Panc1 (cell line): ENCODE measurements at regions not wholly inside any gene's neighbourhood (a gene's known extent, or its start where the extent isn't known, plus 50 kb on each side); places are given as distances from the start of the nearest gene placed in this dataset.

ENCODE experiments used
- ATAC-seq: fragments of 200-7000 bp; cut with Tn5 transposase; 2 replicates; pipeline ENCODE4 v1.9.1; 2020; ENCODE audit warnings: mild to moderate bottlenecking, moderate library complexity
- BruUV-seq: library from RNA; stranded (reverse); fragments of 400-500 nt; replicated peaks from 2 replicates; lab custom pipeline; 2021; lab: Mats Ljungman, UMichigan
- CTCF ChIA-PET: fragments of 300-600 bp; sonication (Branson Sonifier 250); formaldehyde crosslinking; loops from one replicate; lab custom pipeline; 2022; ENCODE audit warnings: antibody characterized with exemption; lab: Charles Lee
- POLR2A ChIA-PET: fragments of 300-600 bp; sonication (Branson Sonifier 250); formaldehyde crosslinking; loops from one replicate; lab custom pipeline; 2022; ENCODE audit warnings: antibody characterized with exemption; lab: Charles Lee
- DNase-seq: peaks from one replicate; pipeline ENCODE4 v3.0.0-alpha.2; 2010; ENCODE audit warnings: low read depth, low spot score
- H3K27ac ChIP-seq: 2 replicates; pipeline ENCODE4 v1.5.1; 2011; ENCODE audit warnings: mild to moderate bottlenecking, low read length, inconsistent platforms
- H3K27me3 ChIP-seq: fragments of 200-500 bp; sonication (Bioruptor generic); 2 replicates; pipeline ENCODE4 v1.6.0; 2014; ENCODE audit warnings: low read length, inconsistent platforms; ENCODE audit not compliant: control insufficient read depth, insufficient read depth
- H3K36me3 ChIP-seq: fragments of 200-500 bp; sonication (Bioruptor generic); 2 replicates; pipeline ENCODE4 v1.5.1; 2014; ENCODE audit warnings: inconsistent platforms, mild to moderate bottlenecking, low read length, moderate library complexity; ENCODE audit not compliant: control insufficient read depth, insufficient read depth
- H3K4me1 ChIP-seq: 2 replicates; pipeline ENCODE4 v1.5.1; 2011; ENCODE audit warnings: inconsistent platforms, mild to moderate bottlenecking, low read length, moderate library complexity; ENCODE audit not compliant: control insufficient read depth, insufficient read depth
- H3K4me3 ChIP-seq, 2 experiments: 2 replicates each; pipeline ENCODE4 v1.5.1; 2011 to 2012; ENCODE audit warnings: low read depth in 2 of 2, low read length in 2 of 2, mild to moderate bottlenecking in 2 of 2, inconsistent platforms in 1 of 2, moderate library complexity in 1 of 2
- H3K9me3 ChIP-seq: fragments of 200-500 bp; sonication (Bioruptor generic); 2 replicates; pipeline ENCODE4 v1.5.1; 2014; ENCODE audit warnings: low read depth, mild to moderate bottlenecking, inconsistent platforms, low read length, moderate library complexity; ENCODE audit not compliant: control insufficient read depth, insufficient read depth
- CTCF ChIP-seq: fragments of 450-650 bp; IDR thresholded peaks from 2 replicates; pipeline ENCODE4 v1.5.1; 2017; ENCODE audit warnings: mild to moderate bottlenecking
- POLR2AphosphoS5 ChIP-seq: IDR thresholded peaks from 2 replicates; pipeline ENCODE4 v1.6.1; 2012; ENCODE audit warnings: mild to moderate bottlenecking, low read depth, low read length, moderate library complexity
- REST ChIP-seq, 2 experiments: IDR thresholded peaks; 2 replicates each; pipeline ENCODE4 v1.6.1; 2011 to 2012; ENCODE audit warnings: low read depth in 2 of 2, control low read depth in 1 of 2, low read length in 1 of 2, mild to moderate bottlenecking in 1 of 2, moderate library complexity in 1 of 2; ENCODE audit not compliant: insufficient read depth in 1 of 2
- SIN3A ChIP-seq: IDR thresholded peaks from 2 replicates; pipeline ENCODE4 v1.6.1; 2012; ENCODE audit warnings: low read depth, mild to moderate bottlenecking, low read length, moderate library complexity, borderline replicate concordance; ENCODE audit not compliant: insufficient read depth
- TCF7L2 ChIP-seq: IDR thresholded peaks from 2 replicates; pipeline ENCODE4 v1.6.1; 2011; ENCODE audit warnings: mild to moderate bottlenecking, low read depth, low read length, inconsistent platforms
- in situ Hi-C: cut with HindIII; loops from 2 replicates; pipeline ENCODE4 v1.10.0; 2016; ENCODE audit warnings: low sequenced_read_pairs, low pct_unique_long_range_greater_than_20kb
- intact Hi-C: fragments of 100-400 bp; cut with micrococcal nuclease; formaldehyde crosslinking; loops from one replicate; pipeline ENCODE4 v1.10.0; 2022; ENCODE audit not compliant: unreplicated experiment

- no peak overlapping the region for H3K27ac ChIP-seq
- in situ Hi-C loops (no loop called here), intact Hi-C loops (no loop called here)
- H3K4me3 ChIP-seq = no peak overlapping the region
- DNase-seq (no peak), ATAC-seq (no peak)
- no TSS peak for BruUV-seq
- TF ChIP-seq SIN3A = no peak
- no peak for TF ChIP-seq REST (IDR thresholded peaks at IDR 0.05; ENCODE audit: insufficient read depth in 1 of 2, low read depth in 2 of 2, low read length in 1 of 2)
- TF ChIP-seq CTCF = no peak
- no peak for TF ChIP-seq TCF7L2
- TF ChIP-seq POLR2AphosphoS5 = no peak
- H3K36me3 ChIP-seq = no peaks in the 10 kb centered on the region
- ChIA-PET POLR2A (no interaction called here), CTCF (no interaction called here)
- no peaks in the 10 kb centered on the region for H3K4me1 ChIP-seq
- no peaks in the 10 kb centered on the region for H3K27me3 ChIP-seq
- H3K9me3 ChIP-seq = no peaks in the 10 kb centered on the region
Measured at GRCh38 chr16:72705801-72706200, 342.1 kb downstream of the ZFHX3 start.

- no peak overlapping the region for H3K4me3 ChIP-seq
- no peaks in the 10 kb centered on the region for H3K4me1 ChIP-seq
- H3K36me3 ChIP-seq = no peaks in the 10 kb centered on the region
- TF ChIP-seq TCF7L2 (no peak), CTCF (no peak), SIN3A (no peak), REST (IDR thresholded peaks at IDR 0.05; ENCODE audit: insufficient read depth in 1 of 2, low read depth in 2 of 2, low read length in 1 of 2) (no peak), POLR2AphosphoS5 (no peak)
- ATAC-seq = no peak
- in situ Hi-C loops (no loop called here), intact Hi-C loops (no loop called here)
- CTCF ChIA-PET = no interaction called here
- H3K9me3 ChIP-seq = no peaks in the 10 kb centered on the region
- no peak overlapping the region for H3K27ac ChIP-seq
- no TSS peak for BruUV-seq
- H3K27me3 ChIP-seq = no peaks in the 10 kb centered on the region
- no peak for DNase-seq
- POLR2A ChIA-PET = no interaction called here
Measured at GRCh38 chr16:72704746-72705372, 343.1 kb downstream of the ZFHX3 start.
